GM12874 (cell line): ENCODE measurements at regions not wholly inside any gene's neighbourhood (a gene's known extent, or its start where the extent isn't known, plus 50 kb on each side); places are given as distances from the start of the nearest gene placed in this dataset.

Experiments used
- CTCF ChIP-seq: IDR thresholded peaks from 2 replicates; pipeline ENCODE4 v1.5.1; 2011; ENCODE audit warnings: low read depth, mild to moderate bottlenecking, control low read depth, low read length, moderate library complexity; ENCODE audit not compliant: insufficient read depth

GRCh38 chrX:40391662-40392061 lies 189.1 kb upstream of the ATP6AP2 start:
- no peak for TF ChIP-seq CTCF

GRCh38 chrX:40389555-40389954 lies 191.2 kb upstream of the ATP6AP2 start:
- TF ChIP-seq CTCF: no peak

DNA sequence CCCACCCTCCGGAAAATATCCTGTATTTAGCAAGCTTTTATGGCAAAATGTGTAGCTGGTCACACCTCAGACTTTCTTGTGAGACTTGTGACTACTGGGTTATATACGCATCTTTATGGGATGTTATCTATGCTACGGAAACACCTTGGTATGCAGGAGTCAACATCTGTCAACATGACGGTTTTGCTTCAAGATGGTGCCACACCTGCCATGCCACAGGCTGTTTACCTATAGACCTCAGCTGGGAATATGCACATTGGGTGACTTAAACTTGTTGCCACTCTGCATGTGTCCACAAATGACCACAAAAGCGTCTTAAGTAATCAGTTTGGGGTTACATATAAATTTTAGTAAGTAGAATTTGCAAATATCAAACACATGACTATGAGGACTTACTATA lies 192.3 kb upstream of the ATP6AP2 start:
- TF ChIP-seq CTCF: no peak

DNA sequence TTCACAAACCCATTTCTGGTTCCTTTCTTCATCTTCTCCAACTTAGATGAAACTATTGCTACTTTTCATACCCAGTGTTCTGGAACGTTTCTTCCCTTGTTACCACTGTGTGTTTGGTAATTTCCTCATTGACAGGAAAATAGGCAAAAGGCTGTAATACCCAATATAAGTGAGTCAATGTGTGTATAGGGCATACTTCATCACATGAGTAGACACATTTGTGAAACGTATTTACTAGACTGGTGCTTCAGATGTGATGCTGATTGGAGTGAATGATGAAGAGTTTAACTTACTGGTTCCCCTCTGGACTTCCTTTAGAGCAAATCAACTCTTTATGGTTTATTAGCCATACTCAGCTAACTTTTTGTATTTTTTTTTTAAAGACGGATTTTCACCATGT lies 195.1 kb upstream of the ATP6AP2 start:
- no peak for TF ChIP-seq CTCF

- TF ChIP-seq CTCF: no peak
These were observed 195.5 kb upstream of the ATP6AP2 start for GRCh38 chrX:40385256-40385655.

- no peak for TF ChIP-seq CTCF
These were observed 196.8 kb upstream of the ATP6AP2 start for GRCh38 chrX:40383969-40384368.

DNA sequence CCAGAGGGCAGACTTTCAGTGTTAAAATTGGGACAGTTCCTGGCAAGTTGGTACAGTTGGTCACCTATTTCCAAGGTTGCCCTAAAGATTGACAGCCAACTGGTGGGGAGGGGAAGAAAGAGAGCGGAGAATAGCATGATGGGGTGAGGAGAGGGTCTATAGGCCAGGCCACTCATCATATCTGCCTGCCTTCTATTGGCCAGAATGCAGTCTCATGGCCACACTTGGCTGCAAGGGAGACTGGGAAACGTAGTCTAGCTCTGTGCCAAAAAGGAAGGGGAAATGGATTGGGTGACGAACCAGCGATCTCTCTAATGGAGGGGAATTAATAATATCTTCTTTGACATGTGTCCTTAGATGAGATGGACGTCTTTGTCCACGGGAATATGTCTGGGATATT lies 197.4 kb upstream of the ATP6AP2 start:
- no peak for TF ChIP-seq CTCF
